Omental fat pad (tissue), 3 donors: ENCODE measurements at regions not wholly inside any gene's neighbourhood (a gene's known extent, or its start where the extent isn't known, plus 50 kb on each side); places are given as distances from the start of the nearest gene placed in this dataset.

ENCODE experiments used
- ATAC-seq: fragments of 150-250 bp; one replicate; pipeline ENCODE4 v1.9.1; 2016; ENCODE audit warnings: mild to moderate bottlenecking, moderate library complexity; ENCODE audit not compliant: low FRiP score
- DNase-seq: peaks from one replicate; pipeline ENCODE4 v3.0.0-alpha.2; 2019; ENCODE audit warnings: low spot score
- CTCF ChIP-seq, 3 donors: fragments of 450-650 bp; IDR thresholded peaks; one replicate each; pipeline ENCODE4 v1.5.1; 2016 to 2017; ENCODE audit warnings: antibody characterized with exemption in 3 of 3, mild to moderate bottlenecking in 3 of 3, moderate library complexity in 2 of 3

DNA sequence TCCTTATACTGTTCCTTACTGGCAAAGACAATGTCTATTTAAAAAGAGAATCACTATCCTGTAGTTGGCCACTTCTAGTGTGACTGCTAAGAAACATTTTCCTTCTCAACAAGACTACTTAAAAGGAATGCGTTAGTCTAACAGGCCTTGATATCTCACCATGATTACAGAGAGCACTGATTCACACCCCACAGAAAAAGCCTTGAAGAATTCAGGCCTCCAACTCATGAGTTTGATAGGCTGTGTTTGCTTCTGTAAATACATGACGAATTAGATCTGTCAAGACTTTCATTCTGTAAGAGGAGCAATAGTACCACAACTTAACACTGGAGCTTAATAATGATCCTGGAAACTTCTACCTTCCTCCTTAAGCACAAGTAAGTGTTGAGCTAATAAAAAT is 432.8 kb upstream of the NR2F2 start:
- no peak for DNase-seq
- TF ChIP-seq CTCF (IDR thresholded peaks at IDR 0.05): no peak
- ATAC-seq: no peak

DNA sequence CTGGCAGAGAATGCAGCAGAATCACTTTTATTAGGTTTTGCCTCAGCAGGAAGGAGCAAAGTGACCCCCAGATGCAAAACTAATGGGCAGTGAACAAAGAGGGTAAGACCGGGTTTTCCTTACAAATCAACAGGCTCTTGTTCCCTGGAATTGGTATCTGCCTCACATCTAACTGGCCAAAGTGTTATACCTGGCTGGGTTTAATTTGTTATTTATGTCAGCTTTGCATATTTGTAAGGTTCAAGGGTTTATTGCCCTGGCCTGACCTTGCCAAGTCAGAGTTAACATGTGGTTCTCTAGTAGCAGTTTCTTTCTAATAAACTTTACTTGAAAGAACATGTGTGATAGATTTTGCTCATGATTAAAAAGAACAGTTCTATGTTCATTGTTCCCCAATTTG is 431.7 kb upstream of the NR2F2 start:
- ATAC-seq (no peak), DNase-seq (no peak)
- no peak for TF ChIP-seq CTCF (IDR thresholded peaks at IDR 0.05)

- ATAC-seq: no peak
- TF ChIP-seq CTCF (IDR thresholded peaks at IDR 0.05): no peak
- DNase-seq: no peak
Observed at GRCh38 chr15:95901271-95901670, 429.2 kb upstream of the NR2F2 start.

DNA sequence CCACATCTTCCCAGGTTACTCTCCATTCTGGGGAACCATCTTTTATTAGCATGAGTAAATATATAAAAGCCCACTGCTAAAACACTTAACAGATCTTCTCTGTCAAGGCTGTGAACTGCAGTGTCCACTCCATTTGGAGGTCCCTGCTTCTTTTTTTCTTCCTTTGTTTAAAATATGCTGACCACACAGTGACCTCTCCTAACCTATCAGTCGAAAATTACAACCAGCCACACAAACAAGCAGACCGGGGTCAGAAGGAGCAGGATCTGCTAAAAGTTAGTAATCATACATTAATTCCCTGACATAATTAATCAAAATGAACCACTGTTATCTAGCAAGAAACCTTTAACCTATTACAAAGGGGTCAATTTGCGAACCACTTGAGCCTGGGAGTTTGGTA is 427.9 kb upstream of the NR2F2 start:
- TF ChIP-seq CTCF (IDR thresholded peaks at IDR 0.05): no peak
- DNase-seq (no peak), ATAC-seq (no peak)

DNA sequence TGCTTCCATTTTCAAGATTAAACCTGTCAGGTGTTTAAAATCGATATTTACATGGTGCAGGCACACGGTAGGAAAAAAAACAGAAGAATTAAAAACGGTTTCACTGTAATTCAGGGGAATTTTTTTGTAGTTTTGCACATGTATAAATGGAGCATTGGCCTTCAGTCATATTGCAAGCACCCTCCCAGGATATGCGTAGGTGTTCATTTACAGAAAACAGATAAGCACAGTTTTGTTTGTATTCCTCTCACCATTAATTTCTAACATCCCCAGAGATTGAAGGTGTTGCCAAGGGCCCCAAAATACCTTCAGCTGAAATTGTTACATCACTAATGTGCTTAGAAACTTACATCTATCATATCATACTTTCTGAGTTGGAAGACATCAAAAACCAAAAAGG is 427.1 kb upstream of the NR2F2 start:
- TF ChIP-seq CTCF (IDR thresholded peaks at IDR 0.05): no peak
- no peak for ATAC-seq
- no peak for DNase-seq

DNA sequence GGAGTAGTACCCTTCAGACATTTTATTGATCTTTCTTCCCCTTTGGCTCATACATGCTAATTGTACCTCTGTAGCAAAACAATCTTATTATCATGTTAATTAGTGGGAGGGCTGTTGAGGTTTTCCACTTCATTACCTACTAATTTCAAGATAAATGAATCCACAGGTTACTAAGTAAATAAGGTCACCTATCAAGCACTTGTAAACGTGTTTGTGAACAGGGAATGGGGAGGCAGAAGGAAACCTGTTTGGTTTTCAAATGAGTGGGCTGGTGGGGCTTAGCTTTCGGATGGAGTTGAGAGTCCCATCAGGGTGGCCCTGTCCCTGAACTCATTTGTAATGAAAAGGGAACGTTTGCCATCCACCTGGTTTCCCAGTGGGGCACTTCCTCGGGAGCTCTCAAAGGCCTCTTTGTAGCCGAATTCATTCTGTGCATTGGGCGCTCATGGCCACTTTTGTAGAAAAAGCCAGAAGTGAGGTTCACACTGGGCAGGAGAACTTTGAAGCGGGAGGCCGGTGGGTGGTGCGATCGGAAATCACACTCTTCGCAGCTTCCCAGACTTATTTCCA is 419.8 kb upstream of the NR2F2 start:
- TF ChIP-seq CTCF (IDR thresholded peaks at IDR 0.05): no peak
- no peak for ATAC-seq
- no peak for DNase-seq

DNA sequence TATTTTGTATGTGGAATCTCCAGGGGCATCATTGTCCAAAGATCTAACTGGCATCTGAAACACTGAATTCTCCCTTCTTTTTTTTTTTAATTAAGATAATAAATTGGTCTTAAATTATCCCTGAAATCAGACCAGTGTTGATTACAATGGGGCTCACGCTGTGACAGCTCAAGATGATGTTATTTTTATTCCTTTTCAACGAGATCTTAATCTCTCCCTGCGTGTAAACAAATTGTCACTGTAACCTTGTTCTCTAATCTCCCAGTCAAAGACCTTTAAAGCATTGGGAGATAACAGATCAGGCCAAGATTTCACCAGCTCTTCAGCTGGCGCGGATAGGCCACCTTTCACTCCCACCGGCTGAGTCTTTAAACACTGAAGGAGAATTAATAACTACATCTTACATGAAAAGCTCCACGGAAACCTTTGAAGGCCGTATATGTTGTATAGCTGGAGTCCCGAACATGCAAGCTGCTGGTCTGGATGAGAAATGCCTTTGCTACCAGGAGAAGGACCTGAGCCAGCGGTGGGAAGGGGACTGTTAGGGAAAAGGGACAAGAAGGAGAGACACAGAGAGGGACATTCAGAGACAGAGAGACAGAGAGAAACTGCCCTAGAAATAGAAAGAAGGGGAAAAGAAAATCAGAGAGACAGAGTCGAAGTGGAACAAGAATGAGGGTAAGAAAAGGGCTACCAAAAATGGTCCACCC is 418.8 kb upstream of the NR2F2 start:
- no peak for ATAC-seq
- TF ChIP-seq CTCF (IDR thresholded peaks at IDR 0.05): no peak

More for the DNA sequence above, 418.8 kb upstream of the NR2F2 start:
- no peak for DNase-seq
